ENCODE measurements at regions not wholly inside any gene's neighbourhood (a gene's known extent, or its start where the extent isn't known, plus 50 kb on each side); places are given as distances from the start of the nearest gene placed in this dataset.

DNA sequence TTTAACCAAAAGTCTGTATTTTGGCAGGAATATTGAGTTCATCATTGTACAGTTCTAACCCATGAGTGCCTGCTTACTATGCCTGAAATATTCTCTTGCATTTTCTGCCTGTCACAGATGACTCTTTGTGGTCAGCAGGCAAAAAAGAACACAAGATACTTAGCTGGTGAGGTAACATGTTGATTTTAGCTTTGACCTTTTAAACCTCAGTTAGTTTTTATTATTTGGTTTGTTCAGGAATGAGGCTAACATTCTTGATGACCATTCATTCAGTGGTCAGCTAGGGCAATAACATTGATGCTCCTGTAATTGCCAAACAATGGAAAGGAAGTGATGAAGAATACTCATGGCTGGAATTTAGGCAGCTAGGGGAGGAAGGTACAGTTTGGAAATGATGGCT, 491.2 kb downstream of the PIK3C3 start:
- TF ChIP-seq, protein P1, sequence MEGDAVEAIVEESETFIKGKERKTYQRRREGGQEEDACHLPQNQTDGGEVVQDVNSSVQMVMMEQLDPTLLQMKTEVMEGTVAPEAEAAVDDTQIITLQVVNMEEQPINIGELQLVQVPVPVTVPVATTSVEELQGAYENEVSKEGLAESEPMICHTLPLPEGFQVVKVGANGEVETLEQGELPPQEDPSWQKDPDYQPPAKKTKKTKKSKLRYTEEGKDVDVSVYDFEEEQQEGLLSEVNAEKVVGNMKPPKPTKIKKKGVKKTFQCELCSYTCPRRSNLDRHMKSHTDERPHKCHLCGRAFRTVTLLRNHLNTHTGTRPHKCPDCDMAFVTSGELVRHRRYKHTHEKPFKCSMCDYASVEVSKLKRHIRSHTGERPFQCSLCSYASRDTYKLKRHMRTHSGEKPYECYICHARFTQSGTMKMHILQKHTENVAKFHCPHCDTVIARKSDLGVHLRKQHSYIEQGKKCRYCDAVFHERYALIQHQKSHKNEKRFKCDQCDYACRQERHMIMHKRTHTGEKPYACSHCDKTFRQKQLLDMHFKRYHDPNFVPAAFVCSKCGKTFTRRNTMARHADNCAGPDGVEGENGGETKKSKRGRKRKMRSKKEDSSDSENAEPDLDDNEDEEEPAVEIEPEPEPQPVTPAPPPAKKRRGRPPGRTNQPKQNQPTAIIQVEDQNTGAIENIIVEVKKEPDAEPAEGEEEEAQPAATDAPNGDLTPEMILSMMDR (IDR thresholded peaks at IDR 0.05): no peak
- TF ChIP-seq POLR2A (IDR thresholded peaks at IDR 0.05) (no peak), EP300 (IDR thresholded peaks at IDR 0.05) (no peak)
